ENCODE measurements at regions not wholly inside any gene's neighbourhood (a gene's known extent, or its start where the extent isn't known, plus 50 kb on each side); places are given as distances from the start of the nearest gene placed in this dataset.

GRCh38 chr2:129277585-129277981 lies 701.9 kb upstream of the RAB6C start:
- TF ChIP-seq REST (IDR thresholded peaks at IDR 0.05; ENCODE audit: insufficient replicate concordance, low read depth), result no peak
- no peak for TF ChIP-seq CTCF (IDR thresholded peaks at IDR 0.05; ENCODE audit: insufficient read depth, low read length)
- TF ChIP-seq POLR2AphosphoS5 (IDR thresholded peaks at IDR 0.05; ENCODE audit: low read depth), result no peak
- no peak for TF ChIP-seq GABPA (IDR thresholded peaks at IDR 0.05; ENCODE audit: low read depth)

Measured in HL-60 (cell line).